ENCODE measurements at regions not wholly inside any gene's neighbourhood (a gene's known extent, or its start where the extent isn't known, plus 50 kb on each side); places are given as distances from the start of the nearest gene placed in this dataset.
"Not testable (repeated sequence)": the region's sequence is repeated elsewhere in the genome, so short reads cannot be mapped to it uniquely, and the experiment has no call there.

- DNase-seq (ENCODE audit: low read depth) = no peak
Measured at GRCh38 chr11:15660496-15660895, 545.8 kb downstream of the INSC start.

GRCh38 chr11:15662285-15662684, 547.6 kb downstream of the INSC start:
- no peak for DNase-seq (ENCODE audit: low read depth)

- DNase-seq (ENCODE audit: low read depth) = no peak
Measured at GRCh38 chr11:15663777-15664218, 549.1 kb downstream of the INSC start.

GRCh38 chr11:15665368-15665871, 550.7 kb downstream of the INSC start:
- no peak for DNase-seq (ENCODE audit: low read depth)

GRCh38 chr11:15667127-15667725, 552.5 kb downstream of the INSC start:
- no peak for DNase-seq (ENCODE audit: low read depth)

GRCh38 chr11:15668718-15669117, 554.0 kb downstream of the INSC start:
- DNase-seq (ENCODE audit: low read depth) = no peak

- DNase-seq (ENCODE audit: low read depth) = no peak
Measured at GRCh38 chr11:15670520-15671070, 555.9 kb downstream of the INSC start.

- DNase-seq (ENCODE audit: low read depth) = no peak
Measured at GRCh38 chr11:15671216-15671615, 556.5 kb downstream of the INSC start.

- no peak for DNase-seq (ENCODE audit: low read depth)
Measured at GRCh38 chr11:15672825-15673224, 558.1 kb downstream of the INSC start.

- no peak for DNase-seq (ENCODE audit: low read depth)
Measured at GRCh38 chr11:15673408-15673831, 558.7 kb downstream of the INSC start.

GRCh38 chr11:15674756-15675155, 560.0 kb downstream of the INSC start:
- DNase-seq (ENCODE audit: low read depth) = no peak

- no peak for DNase-seq (ENCODE audit: low read depth)
Measured at GRCh38 chr11:15675683-15676082, 561.0 kb downstream of the INSC start.

GRCh38 chr11:15677181-15677580, 562.5 kb downstream of the INSC start:
- no peak for DNase-seq (ENCODE audit: low read depth)

GRCh38 chr11:15683528-15683927, 568.8 kb downstream of the INSC start:
- no peak for DNase-seq (ENCODE audit: low read depth)

- no peak for DNase-seq (ENCODE audit: low read depth)
Measured at GRCh38 chr11:15685306-15685705, 570.6 kb downstream of the INSC start.

GRCh38 chr11:15686259-15686658, 571.5 kb downstream of the INSC start:
- DNase-seq (ENCODE audit: low read depth) = not testable (repeated sequence)

- DNase-seq (ENCODE audit: low read depth) = no peak
Measured at GRCh38 chr11:15687342-15687741, 572.6 kb downstream of the INSC start.

GRCh38 chr11:15688351-15688792, 573.6 kb downstream of the INSC start:
- no peak for DNase-seq (ENCODE audit: low read depth)

GRCh38 chr11:15690320-15690719, 575.6 kb downstream of the INSC start:
- no peak for DNase-seq (ENCODE audit: low read depth)

GRCh38 chr11:15692739-15693138, 578.0 kb downstream of the INSC start:
- DNase-seq (ENCODE audit: low read depth) = no peak

GRCh38 chr11:15695096-15695721, 580.5 kb downstream of the INSC start:
- no peak for DNase-seq (ENCODE audit: low read depth)

GRCh38 chr11:15696069-15696468, 581.3 kb downstream of the INSC start:
- no peak for DNase-seq (ENCODE audit: low read depth)

- no peak for DNase-seq (ENCODE audit: low read depth)
Measured at GRCh38 chr11:15697437-15698236, 582.9 kb downstream of the INSC start.

Measured in activated T-cell treated with anti-CD3 and anti-CD28 coated beads for 24 hours (primary cell).